H9 (cell line): ENCODE measurements at regions not wholly inside any gene's neighbourhood (a gene's known extent, or its start where the extent isn't known, plus 50 kb on each side); places are given as distances from the start of the nearest gene placed in this dataset.

Experiments used
- DNase-seq: peaks from one replicate; pipeline ENCODE4 v3.0.0-alpha.2; 2017
- H2AFZ ChIP-seq: one replicate; pipeline ENCODE4 v1.6.1; 2013; ENCODE audit warnings: mild to moderate bottlenecking, low read length, control low read depth, moderate library complexity
- H2AK5ac ChIP-seq: 2 replicates; pipeline ENCODE4 v1.6.1; 2013; ENCODE audit warnings: low read length, control low read depth, mixed read lengths; ENCODE audit not compliant: insufficient read length
- H2BK120ac ChIP-seq: one replicate; pipeline ENCODE4 v1.6.1; 2013; ENCODE audit warnings: low read depth, mild to moderate bottlenecking, low read length, control low read depth, inconsistent platforms; ENCODE audit not compliant: poor library complexity, severe bottlenecking
- H2BK12ac ChIP-seq: 2 replicates; pipeline ENCODE4 v1.6.1; 2013; ENCODE audit warnings: low read length, control low read depth, mixed read lengths, low read depth; ENCODE audit not compliant: insufficient read length
- H2BK15ac ChIP-seq: 2 replicates; pipeline ENCODE4 v1.6.1; 2013; ENCODE audit warnings: low read depth, low read length, control low read depth
- H2BK20ac ChIP-seq: one replicate; pipeline ENCODE4 v1.6.1; 2013; ENCODE audit warnings: low read depth, mild to moderate bottlenecking, low read length, control low read depth, inconsistent platforms; ENCODE audit not compliant: poor library complexity, severe bottlenecking
- H2BK5ac ChIP-seq: 2 replicates; pipeline ENCODE4 v1.6.1; 2013; ENCODE audit warnings: low read length, control low read depth, mixed read lengths; ENCODE audit not compliant: insufficient read length
- H3K14ac ChIP-seq: 2 replicates; pipeline ENCODE4 v1.6.1; 2013; ENCODE audit warnings: low read length, control low read depth; ENCODE audit not compliant: insufficient read depth
- H3K18ac ChIP-seq: 2 replicates; pipeline ENCODE4 v1.6.1; 2013; ENCODE audit warnings: low read depth, mild to moderate bottlenecking, mixed read lengths, low read length, control low read depth; ENCODE audit not compliant: insufficient read length
- H3K23ac ChIP-seq: 2 replicates; pipeline ENCODE4 v1.6.1; 2013; ENCODE audit warnings: low read length, control low read depth, mixed read lengths, low read depth; ENCODE audit not compliant: insufficient read length
- H3K23me2 ChIP-seq: 2 replicates; pipeline ENCODE4 v1.6.1; 2013; ENCODE audit warnings: low read depth, mild to moderate bottlenecking, mixed read lengths, low read length, control low read depth; ENCODE audit not compliant: insufficient read length, poor library complexity, severe bottlenecking
- H3K27ac ChIP-seq: 2 replicates; pipeline ENCODE4 v1.5.1; 2013; ENCODE audit warnings: low read length, control low read depth, mixed read lengths, low read depth; ENCODE audit not compliant: insufficient read length
- H3K27me3 ChIP-seq: 2 replicates; pipeline ENCODE4 v1.6.1; 2013; ENCODE audit warnings: low read length, control low read depth, inconsistent platforms; ENCODE audit not compliant: insufficient read depth
- H3K4ac ChIP-seq: 2 replicates; pipeline ENCODE4 v1.6.1; 2013; ENCODE audit warnings: low read depth, mild to moderate bottlenecking, control low read depth, inconsistent platforms, low read length, moderate library complexity
- H3K4me1 ChIP-seq: 2 replicates; pipeline ENCODE4 v1.6.1; 2013; ENCODE audit warnings: low read length, control low read depth, inconsistent platforms; ENCODE audit not compliant: insufficient read depth
- H3K4me2 ChIP-seq: 2 replicates; pipeline ENCODE4 v1.6.1; 2013; ENCODE audit warnings: low read length, control low read depth, mixed read lengths; ENCODE audit not compliant: insufficient read length, insufficient read depth
- H3K56ac ChIP-seq: 2 replicates; pipeline ENCODE4 v1.6.1; 2013; ENCODE audit warnings: low read depth, mild to moderate bottlenecking, mixed read lengths, low read length, control low read depth; ENCODE audit not compliant: insufficient read length
- H3K79me1 ChIP-seq: 2 replicates; pipeline ENCODE4 v1.6.1; 2013; ENCODE audit warnings: low read depth, mild to moderate bottlenecking, moderate library complexity, low read length, control low read depth, inconsistent platforms; ENCODE audit not compliant: insufficient read depth, poor library complexity, severe bottlenecking
- H3K79me2 ChIP-seq: 2 replicates; pipeline ENCODE4 v1.6.1; 2013; ENCODE audit warnings: low read length, control low read depth, inconsistent platforms; ENCODE audit not compliant: insufficient read depth
- H3K9ac ChIP-seq: 2 replicates; pipeline ENCODE4 v1.6.1; 2013; ENCODE audit warnings: low read length, control low read depth, mixed read lengths; ENCODE audit not compliant: insufficient read length; ENCODE audit errors: extremely low read depth
- H3K9me3 ChIP-seq: one replicate; pipeline ENCODE4 v1.6.1; 2013; ENCODE audit warnings: low read depth, low read length, inconsistent platforms; ENCODE audit not compliant: control insufficient read depth
- H3T11ph ChIP-seq: one replicate; pipeline ENCODE4 v1.6.1; 2013; ENCODE audit warnings: mild to moderate bottlenecking, low read length, control low read depth, inconsistent platforms
- H4K20me1 ChIP-seq: one replicate; pipeline ENCODE4 v1.6.1; 2013; ENCODE audit not compliant: control insufficient read depth, insufficient read length, insufficient read depth
- H4K5ac ChIP-seq: 2 replicates; pipeline ENCODE4 v1.6.1; 2013; ENCODE audit warnings: low read depth, mild to moderate bottlenecking, mixed read lengths, low read length, control low read depth; ENCODE audit not compliant: insufficient read length
- H4K8ac ChIP-seq: replicated peaks from 2 replicates; pipeline ENCODE4 v1.6.1; 2013; ENCODE audit warnings: low read length, control low read depth, mixed read lengths, low read depth; ENCODE audit not compliant: insufficient read length
- H4K91ac ChIP-seq: 2 replicates; pipeline ENCODE4 v1.6.1; 2013; ENCODE audit warnings: low read depth, mild to moderate bottlenecking, moderate library complexity, mixed read lengths, low read length, control low read depth; ENCODE audit not compliant: insufficient read length
- H3K27ac Mint-ChIP-seq, 3 experiments: 2 replicates in 2 of 3; 3 replicates in 1 of 3; pipeline ENCODE4 v1.8.0; 2020 to 2021; ENCODE audit warnings: mixed read lengths in 3 of 3, mild to moderate bottlenecking in 1 of 3, moderate library complexity in 1 of 3
- H3K27me3 Mint-ChIP-seq: 2 replicates; pipeline ENCODE4 v1.8.0; 2021; ENCODE audit warnings: low read depth, mild to moderate bottlenecking, moderate library complexity, mixed read lengths
- H3K36me3 Mint-ChIP-seq, 3 experiments: 2 replicates in 2 of 3; 3 replicates in 1 of 3; pipeline ENCODE4 v1.8.0; 2020 to 2021; ENCODE audit warnings: low read depth in 3 of 3, mixed read lengths in 3 of 3; ENCODE audit not compliant: insufficient read depth in 1 of 3
- H3K4me1 Mint-ChIP-seq, 2 experiments: 2 replicates each; pipeline ENCODE4 v1.8.0; 2020; ENCODE audit warnings: mixed read lengths in 2 of 2
- H3K4me3 Mint-ChIP-seq, 2 experiments: 2 replicates in 1 of 2; 3 replicates in 1 of 2; pipeline ENCODE4 v1.8.0; 2020 to 2021; ENCODE audit warnings: mild to moderate bottlenecking in 2 of 2, mixed read lengths in 2 of 2, moderate library complexity in 1 of 2
- H3K9me3 Mint-ChIP-seq, 2 experiments: 2 replicates in 1 of 2; 3 replicates in 1 of 2; pipeline ENCODE4 v1.8.0; 2020; ENCODE audit warnings: mild to moderate bottlenecking in 2 of 2, mixed read lengths in 2 of 2, moderate library complexity in 1 of 2
- WGBS: extraction: QIAGEN DNeasy Blood & Tissue Kit; methylation state at CpG from one replicate; pipeline ENCODE4 v1.1.7; 2013; ENCODE audit warnings: missing lambda C conversion rate, low lambda C conversion rate, mixed read lengths; ENCODE audit not compliant: insufficient read length; ENCODE audit errors: extremely low coverage; 5-methylcytosine and 5-hydroxymethylcytosine counted together
- TF ChIP-seq, protein P1 (sequence below): fragments of 200-600 bp; sonication (generic); conservative IDR thresholded peaks from 3 replicates; pipeline ENCODE4 v1.8.0; 2021; ENCODE audit warnings: antibody characterized with exemption, mild to moderate bottlenecking

- H2BK5ac ChIP-seq, result no peak overlapping the region
- H3K27ac ChIP-seq, result no peak overlapping the region
- H3K27ac Mint-ChIP-seq, result no peak overlapping the region
- no peak overlapping the region for H2BK20ac ChIP-seq
- no peaks in the 10 kb centered on the region for H3K79me1 ChIP-seq
- no peak overlapping the region for H3K4ac ChIP-seq
- peaks cover 3% of the 10 kb centered on the region; the same call in 1 of the 2 replicates for H3K27me3 Mint-ChIP-seq
- WGBS, result no CpG with 5 or more reads among the region's 3 CpGs
- H3K4me1 ChIP-seq, result no peaks in the 10 kb centered on the region
- H3K18ac ChIP-seq, result no peak overlapping the region
- no peak overlapping the region for H4K91ac ChIP-seq
- H3K23me2 ChIP-seq, result no peaks in the 10 kb centered on the region
- H3K23ac ChIP-seq, result no peak overlapping the region
- H2BK120ac ChIP-seq, result no peak overlapping the region
- TF ChIP-seq, protein P1, sequence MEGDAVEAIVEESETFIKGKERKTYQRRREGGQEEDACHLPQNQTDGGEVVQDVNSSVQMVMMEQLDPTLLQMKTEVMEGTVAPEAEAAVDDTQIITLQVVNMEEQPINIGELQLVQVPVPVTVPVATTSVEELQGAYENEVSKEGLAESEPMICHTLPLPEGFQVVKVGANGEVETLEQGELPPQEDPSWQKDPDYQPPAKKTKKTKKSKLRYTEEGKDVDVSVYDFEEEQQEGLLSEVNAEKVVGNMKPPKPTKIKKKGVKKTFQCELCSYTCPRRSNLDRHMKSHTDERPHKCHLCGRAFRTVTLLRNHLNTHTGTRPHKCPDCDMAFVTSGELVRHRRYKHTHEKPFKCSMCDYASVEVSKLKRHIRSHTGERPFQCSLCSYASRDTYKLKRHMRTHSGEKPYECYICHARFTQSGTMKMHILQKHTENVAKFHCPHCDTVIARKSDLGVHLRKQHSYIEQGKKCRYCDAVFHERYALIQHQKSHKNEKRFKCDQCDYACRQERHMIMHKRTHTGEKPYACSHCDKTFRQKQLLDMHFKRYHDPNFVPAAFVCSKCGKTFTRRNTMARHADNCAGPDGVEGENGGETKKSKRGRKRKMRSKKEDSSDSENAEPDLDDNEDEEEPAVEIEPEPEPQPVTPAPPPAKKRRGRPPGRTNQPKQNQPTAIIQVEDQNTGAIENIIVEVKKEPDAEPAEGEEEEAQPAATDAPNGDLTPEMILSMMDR, result no peak
- H4K5ac ChIP-seq, result no peak overlapping the region
- H2BK15ac ChIP-seq, result no peak overlapping the region
- H3K4me1 Mint-ChIP-seq, result peaks cover 10 to 12% of the 10 kb centered on the region in 2 experiments
- H3K27me3 ChIP-seq, result no peaks in the 10 kb centered on the region
- H4K8ac ChIP-seq, result no peak overlapping the region
- no peak overlapping the region for H3K4me3 Mint-ChIP-seq
- H2AK5ac ChIP-seq, result no peak overlapping the region
- H2AFZ ChIP-seq, result no peak overlapping the region
- H3K9me3 ChIP-seq, result no peaks in the 10 kb centered on the region
- H3K56ac ChIP-seq, result no peak overlapping the region
- no peaks in the 10 kb centered on the region for H4K20me1 ChIP-seq
- no peak overlapping the region for H3K9ac ChIP-seq
- H3K14ac ChIP-seq, result no peak overlapping the region
- peaks cover 0 to 4% (median 0%) of the 10 kb centered on the region in 3 experiments; a peak in 2 of 7 replicates for H3K36me3 Mint-ChIP-seq
- H2BK12ac ChIP-seq, result no peak overlapping the region
- no peak overlapping the region for H3T11ph ChIP-seq
- H3K9me3 Mint-ChIP-seq, result peaks cover 5 to 14% of the 10 kb centered on the region in 2 experiments; a peak in 4 of 5 replicates
- no peak overlapping the region for H3K4me2 ChIP-seq
- DNase-seq, result no peak
- no peaks in the 10 kb centered on the region for H3K79me2 ChIP-seq
These were observed 91.9 kb upstream of the GHITM start for GRCh38 chr10:84047258-84048010.
